IMR-90 (cell line): ENCODE measurements at regions not wholly inside any gene's neighbourhood (a gene's known extent, or its start where the extent isn't known, plus 50 kb on each side); places are given as distances from the start of the nearest gene placed in this dataset.

ENCODE experiments used
- ATAC-seq: fragments of 200-7000 bp; cut with Tn5 transposase; 2 replicates; pipeline ENCODE4 v1.9.1; 2020; ENCODE audit warnings: low read depth, mild to moderate bottlenecking, moderate library complexity
- BruUV-seq: library from RNA; stranded (reverse); fragments of 400-500 nt; replicated peaks from 2 replicates; lab custom pipeline; 2021; lab: Mats Ljungman, UMichigan
- CTCF ChIA-PET: fragments of 300-600 bp; formaldehyde crosslinking; extraction: SDS; loops from one replicate; lab custom pipeline; 2021; ENCODE audit warnings: antibody characterized with exemption; lab: Yijun Ruan, JAX
- POLR2A ChIA-PET: fragments of 300-600 bp; sonication (Branson Sonifier 250); formaldehyde crosslinking; loops from one replicate; lab custom pipeline; 2022; ENCODE audit warnings: antibody characterized with exemption; ENCODE audit not compliant: unreplicated experiment; lab: Charles Lee
- DNase-seq: peaks from one replicate; pipeline ENCODE4 v3.0.0; 2013
- H2AFZ ChIP-seq: replicated peaks from 2 replicates; pipeline ENCODE3; 2013; ENCODE audit warnings: low read length, mild to moderate bottlenecking; ENCODE audit not compliant: poor library complexity
- H2AK5ac ChIP-seq: 2 replicates; pipeline ENCODE4 v1.6.1; 2013; ENCODE audit warnings: low read depth, low read length, inconsistent platforms
- H2AK9ac ChIP-seq: replicated peaks from 2 replicates; pipeline ENCODE3; 2013; ENCODE audit warnings: mild to moderate bottlenecking, low read depth, low read length, moderate library complexity; ENCODE audit not compliant: poor library complexity
- H2BK120ac ChIP-seq: 2 replicates; pipeline ENCODE4 v1.6.1; 2013; ENCODE audit warnings: low read depth, low read length, inconsistent platforms
- H2BK15ac ChIP-seq: 3 replicates; pipeline ENCODE4 v1.6.1; 2013; ENCODE audit warnings: low read depth, low read length, inconsistent platforms
- H2BK20ac ChIP-seq: 2 replicates; pipeline ENCODE4 v1.6.1; 2013; ENCODE audit warnings: low read depth, mild to moderate bottlenecking, inconsistent platforms, low read length, moderate library complexity
- H2BK5ac ChIP-seq: 2 replicates; pipeline ENCODE4 v1.6.1; 2013; ENCODE audit warnings: mild to moderate bottlenecking, low read depth, low read length, inconsistent platforms; ENCODE audit not compliant: poor library complexity, severe bottlenecking
- H3K14ac ChIP-seq: replicated peaks from 2 replicates; pipeline ENCODE4 v1.6.1; 2013; ENCODE audit warnings: low read depth, low read length, inconsistent platforms
- H3K18ac ChIP-seq: 2 replicates; pipeline ENCODE4 v1.6.1; 2013; ENCODE audit warnings: low read depth, low read length, control low read depth
- H3K23ac ChIP-seq: 2 replicates; pipeline ENCODE4 v1.6.1; 2013; ENCODE audit warnings: low read depth, low read length, inconsistent platforms
- H3K27ac ChIP-seq: 2 replicates; pipeline ENCODE4 v1.5.1; 2013; ENCODE audit warnings: mild to moderate bottlenecking, control low read depth, low read length; ENCODE audit not compliant: insufficient read depth
- H3K27me3 ChIP-seq: 2 replicates; pipeline ENCODE4 v1.6.1; 2013; ENCODE audit warnings: low read length; ENCODE audit not compliant: control insufficient read depth, insufficient read depth
- H3K36me3 ChIP-seq: 2 replicates; pipeline ENCODE4 v1.6.1; 2013; ENCODE audit warnings: low read length, mixed read lengths; ENCODE audit not compliant: control insufficient read depth, insufficient read depth
- H3K4ac ChIP-seq: 2 replicates; pipeline ENCODE4 v1.6.1; 2013; ENCODE audit warnings: low read depth, low read length, inconsistent platforms
- H3K4me1 ChIP-seq: 2 replicates; pipeline ENCODE4 v1.6.1; 2013; ENCODE audit warnings: low read length, mixed read lengths; ENCODE audit not compliant: control insufficient read depth, insufficient read depth
- H3K4me2 ChIP-seq: 2 replicates; pipeline ENCODE4 v1.6.1; 2013; ENCODE audit warnings: low read depth, mild to moderate bottlenecking, control low read depth, low read length, moderate library complexity
- H3K4me3 ChIP-seq: 2 replicates; pipeline ENCODE4 v1.5.1; 2013; ENCODE audit warnings: low read depth, mild to moderate bottlenecking, control low read depth, low read length, moderate library complexity; ENCODE audit not compliant: insufficient read depth
- H3K56ac ChIP-seq: 2 replicates; pipeline ENCODE4 v1.6.1; 2013; ENCODE audit warnings: low read length, inconsistent platforms; ENCODE audit not compliant: insufficient read depth; ENCODE audit errors: extremely low read depth
- H3K79me1 ChIP-seq, 2 experiments: 2 replicates each; pipeline ENCODE4 v1.6.1; 2013; ENCODE audit warnings: low read length in 2 of 2, inconsistent platforms in 1 of 2, low read depth in 1 of 2
- H3K9ac ChIP-seq: 2 replicates; pipeline ENCODE4 v1.6.1; 2013; ENCODE audit warnings: low read depth, low read length, control low read depth
- H3K9me1 ChIP-seq: 2 replicates; pipeline ENCODE4 v1.6.1; 2013; ENCODE audit warnings: low read length, inconsistent platforms; ENCODE audit not compliant: insufficient read depth
- H3K9me3 ChIP-seq: 2 replicates; pipeline ENCODE4 v1.6.1; 2013; ENCODE audit warnings: low read length; ENCODE audit not compliant: control insufficient read depth, insufficient read depth
- H4K20me1 ChIP-seq: 2 replicates; pipeline ENCODE4 v1.6.1; 2013; ENCODE audit warnings: low read length, inconsistent platforms; ENCODE audit not compliant: insufficient read depth
- H4K5ac ChIP-seq: 2 replicates; pipeline ENCODE4 v1.6.1; 2013; ENCODE audit warnings: mild to moderate bottlenecking, low read depth, low read length, control low read depth
- H4K8ac ChIP-seq, 2 experiments: 2 replicates each; pipeline ENCODE4 v1.6.1; 2013; ENCODE audit warnings: low read depth in 2 of 2, low read length in 2 of 2, control low read depth in 1 of 2, inconsistent platforms in 1 of 2
- H4K91ac ChIP-seq: 2 replicates; pipeline ENCODE4 v1.6.1; 2013; ENCODE audit warnings: low read depth, low read length, inconsistent platforms; ENCODE audit not compliant: insufficient read depth
- BHLHE40 ChIP-seq: fragments of 150-350 bp; IDR thresholded peaks from 2 replicates; pipeline ENCODE4 v1.6.1; 2016; ENCODE audit warnings: mild to moderate bottlenecking, low read depth, low read length
- CEBPB ChIP-seq: IDR thresholded peaks from 2 replicates; pipeline ENCODE4 v1.6.1; 2012; ENCODE audit warnings: low read depth, low read length, improper control_type of control experiment
- CHD1 ChIP-seq: IDR thresholded peaks from 2 replicates; pipeline ENCODE4 v1.6.1; 2012; ENCODE audit warnings: low read depth, low read length, improper control_type of control experiment
- FOS ChIP-seq: fragments of 150-350 bp; IDR thresholded peaks from 2 replicates; pipeline ENCODE4 v1.6.1; 2016; ENCODE audit warnings: low read depth, low read length
- MAFK ChIP-seq: IDR thresholded peaks from 2 replicates; pipeline ENCODE4 v1.6.1; 2012; ENCODE audit warnings: low read depth, low read length, improper control_type of control experiment
- MAZ ChIP-seq: IDR thresholded peaks from 2 replicates; pipeline ENCODE4 v1.6.1; 2012; ENCODE audit warnings: low read depth, mild to moderate bottlenecking, low read length, improper control_type of control experiment, moderate library complexity, borderline replicate concordance
- MXI1 ChIP-seq: IDR thresholded peaks from 2 replicates; pipeline ENCODE4 v1.6.1; 2012; ENCODE audit warnings: low read depth, mild to moderate bottlenecking, low read length, moderate library complexity, borderline replicate concordance
- NFE2L2 ChIP-seq: fragments of 150-350 bp; IDR thresholded peaks from 2 replicates; pipeline ENCODE4 v1.6.1; 2016; ENCODE audit warnings: low read depth, mild to moderate bottlenecking, low read length
- POLR2A ChIP-seq: IDR thresholded peaks from 2 replicates; pipeline ENCODE4 v1.6.1; 2012; ENCODE audit warnings: mild to moderate bottlenecking, low read depth, low read length
- RAD21 ChIP-seq: IDR thresholded peaks from 2 replicates; pipeline ENCODE4 v1.6.1; 2012; ENCODE audit warnings: low read length, improper control_type of control experiment
- RCOR1 ChIP-seq: IDR thresholded peaks from 2 replicates; pipeline ENCODE4 v1.6.1; 2012; ENCODE audit warnings: mild to moderate bottlenecking, low read length, improper control_type of control experiment; ENCODE audit not compliant: insufficient replicate concordance
- RFX5 ChIP-seq: IDR thresholded peaks from 2 replicates; pipeline ENCODE4 v1.8.0; 2012; ENCODE audit warnings: low read depth, mild to moderate bottlenecking, low read length, moderate library complexity
- SMC3 ChIP-seq: fragments of 150-350 bp; IDR thresholded peaks from 2 replicates; pipeline ENCODE4 v1.6.1; 2016; ENCODE audit warnings: low read depth, mild to moderate bottlenecking, antibody characterized with exemption, low read length, moderate library complexity
- dilution Hi-C: fragments of 300-500 bp; cut with HindIII; formaldehyde crosslinking; loops from one replicate; pipeline ENCODE4 v1.14.3; 2018; ENCODE audit warnings: low sequenced_read_pairs; ENCODE audit not compliant: unreplicated experiment
- in situ Hi-C: fragments of 300-500 bp; cut with MboI; formaldehyde crosslinking; loops from 3 replicates; pipeline ENCODE4 v1.14.3; 2019; ENCODE audit warnings: low sequenced_read_pairs, inconsistent platforms, mixed read lengths
- intact Hi-C: fragments of 100-400 bp; cut with micrococcal nuclease; formaldehyde crosslinking; loops from 2 replicates; pipeline ENCODE4 v1.10.0; 2022
- TF ChIP-seq, protein P1 (sequence below): fragments of 150-350 bp; IDR thresholded peaks from 2 replicates; pipeline ENCODE4 v1.6.1; 2017; ENCODE audit warnings: mild to moderate bottlenecking, antibody characterized with exemption, low read length, low read depth
- TF ChIP-seq, protein P2 (sequence below): fragments of 150-350 bp; IDR thresholded peaks from 2 replicates; pipeline ENCODE4 v1.6.1; 2016; ENCODE audit warnings: low read depth, mild to moderate bottlenecking, low read length, moderate library complexity, borderline replicate concordance
- TF ChIP-seq, protein P3 (sequence below): conservative IDR thresholded peaks from 2 replicates; pipeline ENCODE4 v1.5.1; 2012; ENCODE audit warnings: mild to moderate bottlenecking, low read depth, low read length, improper control_type of control experiment

DNA sequence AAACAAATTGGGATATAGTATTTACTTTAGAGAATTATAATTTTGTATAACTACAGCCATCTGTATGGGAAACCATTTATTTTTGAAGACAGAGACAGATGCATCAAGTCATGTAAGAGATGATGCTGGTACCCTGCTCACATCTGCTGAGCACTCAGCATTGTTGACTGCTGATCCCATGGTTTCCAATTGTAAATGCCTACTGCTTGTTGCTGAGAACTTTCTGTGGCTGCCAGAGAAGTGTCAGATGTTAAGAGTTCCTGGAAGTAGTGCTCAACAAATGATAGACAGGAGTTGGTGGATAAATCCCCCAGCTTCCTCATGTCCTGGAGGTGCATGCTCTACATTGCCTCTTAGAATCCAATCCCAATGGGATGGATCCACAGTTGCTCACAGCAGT is 167.1 kb downstream of the OXSM start:
- Histone ChIP-seq H3K27ac (no peak overlapping the region), H2AK5ac (no peak overlapping the region), H3K79me1 (no peaks in the 10 kb centered on the region), H3K18ac (no peak overlapping the region), H2AK9ac (no peak overlapping the region), H3K36me3 (no peaks in the 10 kb centered on the region), H3K14ac (no peak overlapping the region), H2BK20ac (no peak overlapping the region), H3K4ac (no peak overlapping the region), H4K5ac (no peak overlapping the region), H3K4me1 (no peaks in the 10 kb centered on the region), H2BK15ac (no peak overlapping the region), H3K23ac (no peak overlapping the region), H4K8ac (no peak overlapping the region), H3K56ac (no peak overlapping the region), H2BK120ac (no peak overlapping the region), H4K91ac (no peak overlapping the region), H3K9ac (no peak overlapping the region), H3K4me2 (no peak overlapping the region), H3K27me3 (no peaks in the 10 kb centered on the region), H3K9me1 (no peaks in the 10 kb centered on the region), H2BK5ac (no peak overlapping the region), H3K4me3 (no peak overlapping the region), H3K9me3 (no peaks in the 10 kb centered on the region), H2AFZ (no peak overlapping the region), H4K20me1 (no peaks in the 10 kb centered on the region)
- intact Hi-C loops, result no loop called here
- dilution Hi-C loops, result no loop called here
- DNase-seq (no peak), ATAC-seq (no peak)
- BruUV-seq, result no TSS peak
- CTCF ChIA-PET, result no interaction called here
- in situ Hi-C loops, result no loop called here
- POLR2A ChIA-PET, result no interaction called here
- TF ChIP-seq CEBPB (no peak), NFE2L2 (no peak), FOS (no peak), RFX5 (no peak), CHD1 (no peak), POLR2A (no peak), MAFK (no peak), MAZ (no peak), SMC3 (no peak), BHLHE40 (no peak), RCOR1 (no peak), RAD21 (no peak), MXI1 (no peak)
- TF ChIP-seq, protein P1, sequence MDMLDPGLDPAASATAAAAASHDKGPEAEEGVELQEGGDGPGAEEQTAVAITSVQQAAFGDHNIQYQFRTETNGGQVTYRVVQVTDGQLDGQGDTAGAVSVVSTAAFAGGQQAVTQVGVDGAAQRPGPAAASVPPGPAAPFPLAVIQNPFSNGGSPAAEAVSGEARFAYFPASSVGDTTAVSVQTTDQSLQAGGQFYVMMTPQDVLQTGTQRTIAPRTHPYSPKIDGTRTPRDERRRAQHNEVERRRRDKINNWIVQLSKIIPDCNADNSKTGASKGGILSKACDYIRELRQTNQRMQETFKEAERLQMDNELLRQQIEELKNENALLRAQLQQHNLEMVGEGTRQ, result no peak
- TF ChIP-seq, protein P2, sequence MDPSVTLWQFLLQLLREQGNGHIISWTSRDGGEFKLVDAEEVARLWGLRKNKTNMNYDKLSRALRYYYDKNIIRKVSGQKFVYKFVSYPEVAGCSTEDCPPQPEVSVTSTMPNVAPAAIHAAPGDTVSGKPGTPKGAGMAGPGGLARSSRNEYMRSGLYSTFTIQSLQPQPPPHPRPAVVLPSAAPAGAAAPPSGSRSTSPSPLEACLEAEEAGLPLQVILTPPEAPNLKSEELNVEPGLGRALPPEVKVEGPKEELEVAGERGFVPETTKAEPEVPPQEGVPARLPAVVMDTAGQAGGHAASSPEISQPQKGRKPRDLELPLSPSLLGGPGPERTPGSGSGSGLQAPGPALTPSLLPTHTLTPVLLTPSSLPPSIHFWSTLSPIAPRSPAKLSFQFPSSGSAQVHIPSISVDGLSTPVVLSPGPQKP, result no peak
- TF ChIP-seq, protein P3, sequence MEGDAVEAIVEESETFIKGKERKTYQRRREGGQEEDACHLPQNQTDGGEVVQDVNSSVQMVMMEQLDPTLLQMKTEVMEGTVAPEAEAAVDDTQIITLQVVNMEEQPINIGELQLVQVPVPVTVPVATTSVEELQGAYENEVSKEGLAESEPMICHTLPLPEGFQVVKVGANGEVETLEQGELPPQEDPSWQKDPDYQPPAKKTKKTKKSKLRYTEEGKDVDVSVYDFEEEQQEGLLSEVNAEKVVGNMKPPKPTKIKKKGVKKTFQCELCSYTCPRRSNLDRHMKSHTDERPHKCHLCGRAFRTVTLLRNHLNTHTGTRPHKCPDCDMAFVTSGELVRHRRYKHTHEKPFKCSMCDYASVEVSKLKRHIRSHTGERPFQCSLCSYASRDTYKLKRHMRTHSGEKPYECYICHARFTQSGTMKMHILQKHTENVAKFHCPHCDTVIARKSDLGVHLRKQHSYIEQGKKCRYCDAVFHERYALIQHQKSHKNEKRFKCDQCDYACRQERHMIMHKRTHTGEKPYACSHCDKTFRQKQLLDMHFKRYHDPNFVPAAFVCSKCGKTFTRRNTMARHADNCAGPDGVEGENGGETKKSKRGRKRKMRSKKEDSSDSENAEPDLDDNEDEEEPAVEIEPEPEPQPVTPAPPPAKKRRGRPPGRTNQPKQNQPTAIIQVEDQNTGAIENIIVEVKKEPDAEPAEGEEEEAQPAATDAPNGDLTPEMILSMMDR, result no peak
